Prostate gland (tissue), 2 donors: ENCODE measurements at regions not wholly inside any gene's neighbourhood (a gene's known extent, or its start where the extent isn't known, plus 50 kb on each side); places are given as distances from the start of the nearest gene placed in this dataset.

Source experiments
- CTCF ChIP-seq, 4 experiments: fragments of 200-600 bp in 2 of 4; fragments of 450-650 bp in 2 of 4; sonication (generic) in 2 of 4; IDR thresholded peaks; 1 replicate in 3 of 4; 2 replicates in 1 of 4; pipeline ENCODE4 v1.5.1; 2016 to 2019; ENCODE audit warnings: antibody characterized with exemption in 4 of 4, mild to moderate bottlenecking in 2 of 4, moderate library complexity in 2 of 4
- POLR2A ChIP-seq: fragments of 450-650 bp; IDR thresholded peaks from one replicate; pipeline ENCODE4 v1.6.1; 2016; ENCODE audit warnings: antibody characterized with exemption, mild to moderate bottlenecking
- POLR2AphosphoS5 ChIP-seq: sonication (generic); formaldehyde crosslinking; IDR thresholded peaks from one replicate; pipeline ENCODE4 v1.6.1; 2017; ENCODE audit warnings: antibody characterized with exemption

DNA sequence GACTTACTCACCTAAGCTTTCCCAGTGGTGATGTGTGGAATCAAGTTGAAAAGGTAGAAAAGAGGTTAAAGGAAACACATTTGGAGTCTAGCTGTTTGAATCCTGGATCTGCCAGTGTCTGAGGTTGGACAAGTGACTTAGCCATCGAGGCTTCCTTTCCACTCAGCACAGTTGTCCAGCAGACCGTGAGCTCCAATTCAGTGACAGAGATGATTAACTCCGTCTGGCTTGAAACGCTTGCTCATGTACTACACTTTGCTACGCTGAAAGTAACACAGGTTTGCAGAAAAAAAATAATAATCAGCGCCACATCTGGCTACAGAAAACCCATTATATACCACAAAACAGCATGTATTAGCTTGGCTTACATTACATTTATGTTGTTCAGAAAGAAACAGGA is 364.9 kb upstream of the MCTP2 start:
- TF ChIP-seq POLR2A (no peak), CTCF (IDR thresholded peaks at IDR 0.05) (no peak), POLR2AphosphoS5 (no peak)
